Upper lobe of left lung (tissue), 4 donors: ENCODE measurements at regions not wholly inside any gene's neighbourhood (a gene's known extent, or its start where the extent isn't known, plus 50 kb on each side); places are given as distances from the start of the nearest gene placed in this dataset.

Source experiments
- POLR2A ChIP-seq, 4 donors: fragments of 450-650 bp; IDR thresholded peaks; one replicate each; pipeline ENCODE4 v1.5.1; 2016 to 2017; ENCODE audit warnings: antibody characterized with exemption in 4 of 4, mild to moderate bottlenecking in 2 of 4
- TF ChIP-seq, protein P1 (sequence below), 6 experiments: fragments of 450-650 bp in 4 of 6; fragments of 200-600 bp in 2 of 6; sonication (generic) in 2 of 6; IDR thresholded peaks; one replicate each; pipeline ENCODE4 v1.5.1; 2016 to 2019; ENCODE audit warnings: antibody characterized with exemption in 6 of 6

DNA sequence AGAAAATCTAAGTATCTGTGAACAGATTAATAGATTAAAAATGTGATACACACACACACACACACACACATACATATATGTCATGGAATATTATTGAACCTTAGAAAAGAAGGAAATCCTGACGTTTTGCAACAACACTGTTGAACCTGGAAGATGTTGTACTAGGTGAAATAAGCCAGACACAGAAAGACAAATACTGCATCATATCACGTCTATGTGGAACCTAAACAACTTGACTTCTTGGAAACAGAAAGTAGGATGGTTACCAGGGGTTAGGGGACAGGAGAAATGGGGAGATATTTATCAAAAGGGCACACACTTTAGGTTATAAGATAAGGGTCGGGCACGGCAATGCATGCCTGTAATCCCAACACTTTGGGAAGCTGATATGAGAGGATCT is 698.4 kb upstream of the ID2 start:
- TF ChIP-seq, protein P1, sequence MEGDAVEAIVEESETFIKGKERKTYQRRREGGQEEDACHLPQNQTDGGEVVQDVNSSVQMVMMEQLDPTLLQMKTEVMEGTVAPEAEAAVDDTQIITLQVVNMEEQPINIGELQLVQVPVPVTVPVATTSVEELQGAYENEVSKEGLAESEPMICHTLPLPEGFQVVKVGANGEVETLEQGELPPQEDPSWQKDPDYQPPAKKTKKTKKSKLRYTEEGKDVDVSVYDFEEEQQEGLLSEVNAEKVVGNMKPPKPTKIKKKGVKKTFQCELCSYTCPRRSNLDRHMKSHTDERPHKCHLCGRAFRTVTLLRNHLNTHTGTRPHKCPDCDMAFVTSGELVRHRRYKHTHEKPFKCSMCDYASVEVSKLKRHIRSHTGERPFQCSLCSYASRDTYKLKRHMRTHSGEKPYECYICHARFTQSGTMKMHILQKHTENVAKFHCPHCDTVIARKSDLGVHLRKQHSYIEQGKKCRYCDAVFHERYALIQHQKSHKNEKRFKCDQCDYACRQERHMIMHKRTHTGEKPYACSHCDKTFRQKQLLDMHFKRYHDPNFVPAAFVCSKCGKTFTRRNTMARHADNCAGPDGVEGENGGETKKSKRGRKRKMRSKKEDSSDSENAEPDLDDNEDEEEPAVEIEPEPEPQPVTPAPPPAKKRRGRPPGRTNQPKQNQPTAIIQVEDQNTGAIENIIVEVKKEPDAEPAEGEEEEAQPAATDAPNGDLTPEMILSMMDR (IDR thresholded peaks at IDR 0.05) = no peak
- TF ChIP-seq POLR2A (IDR thresholded peaks at IDR 0.05) = no peak
